NCI-H1105 treated with DMSO at 0.1 percent for 48 hours (cell line): ENCODE measurements at regions not wholly inside any gene's neighbourhood (a gene's known extent, or its start where the extent isn't known, plus 50 kb on each side); places are given as distances from the start of the nearest gene placed in this dataset.

ENCODE experiments used
- DNase-seq: peaks from one replicate; lab custom pipeline; 2025; lab: John Stamatoyannopoulos, UW

GRCh38 chr12:58268069-58268468 lies 326.7 kb downstream of the ATP23 start:
- no peak for DNase-seq

GRCh38 chr12:58269476-58269875 lies 328.1 kb downstream of the ATP23 start:
- no peak for DNase-seq

- no peak for DNase-seq
Observed at GRCh38 chr12:58270966-58271705, 329.8 kb downstream of the ATP23 start.

GRCh38 chr12:58272461-58272860 lies 331.1 kb downstream of the ATP23 start:
- no peak for DNase-seq

- no peak for DNase-seq
Observed at GRCh38 chr12:58277231-58277630, 335.9 kb downstream of the ATP23 start.

- DNase-seq, result no peak
Observed at GRCh38 chr12:58283553-58283952, 342.2 kb downstream of the ATP23 start.

- no peak for DNase-seq
Observed at GRCh38 chr12:58285551-58285950, 344.2 kb downstream of the ATP23 start.

- no peak for DNase-seq
Observed at GRCh38 chr12:58286353-58286752, 345.0 kb downstream of the ATP23 start.

GRCh38 chr12:58288190-58288589 lies 346.8 kb downstream of the ATP23 start:
- no peak for DNase-seq

GRCh38 chr12:58291106-58291505 lies 349.7 kb downstream of the ATP23 start:
- no peak for DNase-seq

- no peak for DNase-seq
Observed at GRCh38 chr12:58293308-58293982, 352.1 kb downstream of the ATP23 start.

- DNase-seq, result no peak
Observed at GRCh38 chr12:58295268-58295667, 353.9 kb downstream of the ATP23 start.

GRCh38 chr12:58296863-58297262 lies 355.5 kb downstream of the ATP23 start:
- no peak for DNase-seq

GRCh38 chr12:58298803-58299202 lies 357.4 kb downstream of the ATP23 start:
- DNase-seq, result no peak

- DNase-seq, result no peak
Observed at GRCh38 chr12:58299371-58299770, 358.0 kb downstream of the ATP23 start.

- no peak for DNase-seq
Observed at GRCh38 chr12:58301038-58301729, 359.8 kb downstream of the ATP23 start.

GRCh38 chr12:58301730-58302122 lies 360.4 kb downstream of the ATP23 start:
- no peak for DNase-seq

- no peak for DNase-seq
Observed at GRCh38 chr12:58302487-58303011, 361.2 kb downstream of the ATP23 start.

GRCh38 chr12:58306266-58307000 lies 365.1 kb downstream of the ATP23 start:
- DNase-seq, result no peak

- no peak for DNase-seq
Observed at GRCh38 chr12:58309806-58310205, 368.4 kb downstream of the ATP23 start.

GRCh38 chr12:58310368-58310767 lies 369.0 kb downstream of the ATP23 start:
- no peak for DNase-seq
